ENCODE measurements at regions not wholly inside any gene's neighbourhood (a gene's known extent, or its start where the extent isn't known, plus 50 kb on each side); places are given as distances from the start of the nearest gene placed in this dataset.

GRCh38 chr6:14862845-14863244 is 383.0 kb upstream of the JARID2 start:
- no peak overlapping the region for H2BK20ac ChIP-seq (ENCODE audit: low read depth, low read length, poor library complexity, severe bottlenecking)
- H3K9ac ChIP-seq (ENCODE audit: extremely low read depth, insufficient read length, low read length), result no peak overlapping the region
- H3K14ac ChIP-seq (ENCODE audit: insufficient read depth, low read length), result no peak overlapping the region
- no peak overlapping the region for H3K18ac ChIP-seq (ENCODE audit: insufficient read length, low read depth, low read length)
- H3K27me3 ChIP-seq (ENCODE audit: insufficient read depth, low read length), result no peaks in the 10 kb centered on the region
- Mint-ChIP-seq H3K4me1 (peaks cover 35 to 39% of the 10 kb centered on the region in 2 experiments), H3K9me3 (no peaks in the 10 kb centered on the region), H3K27ac (no peak overlapping the region; a peak in 1 of 7 replicates), H3K4me3 (no peak overlapping the region), H3K27me3 (ENCODE audit: low read depth) (no peaks in the 10 kb centered on the region), H3K36me3 (ENCODE audit: insufficient read depth in 1 of 3, low read depth in 3 of 3) (no peaks in the 10 kb centered on the region; a peak in 3 of 7 replicates)
- no peak overlapping the region for H3K27ac ChIP-seq (ENCODE audit: insufficient read length, low read depth, low read length)
- no peak overlapping the region for H3T11ph ChIP-seq (ENCODE audit: low read length)
- no peak overlapping the region for H2AFZ ChIP-seq (ENCODE audit: low read length)
- H2BK120ac ChIP-seq (ENCODE audit: low read depth, low read length, poor library complexity, severe bottlenecking), result no peak overlapping the region
- no peak overlapping the region for H3K23ac ChIP-seq (ENCODE audit: insufficient read length, low read depth, low read length)
- no peak overlapping the region for H2BK12ac ChIP-seq (ENCODE audit: insufficient read length, low read depth, low read length)
- no peak for DNase-seq
- H4K8ac ChIP-seq (replicated peaks; ENCODE audit: insufficient read length, low read depth, low read length), result no peak overlapping the region
- no peak overlapping the region for H3K4ac ChIP-seq (ENCODE audit: low read depth, low read length)
- no peak overlapping the region for H2AK5ac ChIP-seq (ENCODE audit: insufficient read length, low read length)
- no peak overlapping the region for H4K91ac ChIP-seq (ENCODE audit: insufficient read length, low read depth, low read length)
- H2BK5ac ChIP-seq (ENCODE audit: insufficient read length, low read length), result no peak overlapping the region
- H3K4me1 ChIP-seq (ENCODE audit: insufficient read depth, low read length), result peaks cover 14% of the 10 kb centered on the region
- no peaks in the 10 kb centered on the region for H3K9me3 ChIP-seq (ENCODE audit: control insufficient read depth, low read depth, low read length)
- no peak overlapping the region for H4K5ac ChIP-seq (ENCODE audit: insufficient read length, low read depth, low read length)
- H3K79me2 ChIP-seq (ENCODE audit: insufficient read depth, low read length), result no peaks in the 10 kb centered on the region
- no peaks in the 10 kb centered on the region for H4K20me1 ChIP-seq (ENCODE audit: control insufficient read depth, insufficient read depth, insufficient read length)
- no peaks in the 10 kb centered on the region for H3K79me1 ChIP-seq (ENCODE audit: insufficient read depth, low read depth, low read length, poor library complexity, severe bottlenecking)
- no peak for TF ChIP-seq CTCF (conservative IDR thresholded peaks at IDR 0.05)
- H3K4me2 ChIP-seq (ENCODE audit: insufficient read depth, insufficient read length, low read length), result no peak overlapping the region
- H3K23me2 ChIP-seq (ENCODE audit: insufficient read length, low read depth, low read length, poor library complexity, severe bottlenecking), result no peaks in the 10 kb centered on the region
- H3K56ac ChIP-seq (ENCODE audit: insufficient read length, low read depth, low read length), result no peak overlapping the region
- WGBS (ENCODE audit: extremely low coverage, insufficient read length, low lambda C conversion rate), result no CpG with 5 or more reads among the region's 3 CpGs
- no peak overlapping the region for H2BK15ac ChIP-seq (ENCODE audit: low read depth, low read length)
